ENCODE measurements at regions not wholly inside any gene's neighbourhood (a gene's known extent, or its start where the extent isn't known, plus 50 kb on each side); places are given as distances from the start of the nearest gene placed in this dataset.

DNA sequence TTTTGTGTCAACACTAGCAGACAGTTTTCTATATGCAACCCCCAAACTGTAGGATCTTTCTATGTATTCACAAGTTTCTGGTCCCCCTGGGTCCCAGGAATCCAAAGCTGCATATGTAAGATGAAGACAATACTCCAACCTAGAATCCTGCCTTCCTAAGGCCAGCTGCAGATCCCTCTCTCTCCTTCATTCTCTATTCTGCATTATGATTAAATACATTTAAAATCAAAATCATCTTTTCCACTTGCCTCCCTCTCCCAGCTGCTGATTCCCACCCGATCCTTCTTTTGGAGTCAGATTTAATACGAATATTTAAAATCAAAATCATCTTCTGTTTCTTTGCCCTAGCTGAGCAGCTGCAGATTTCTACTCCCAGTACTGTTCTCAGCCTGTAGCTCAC lies 783.0 kb upstream of the ZEB2 start:
- Histone ChIP-seq H3K9me2 (ENCODE audit: insufficient read depth) (no peaks in the 10 kb centered on the region), H3K4me1 (ENCODE audit: insufficient read depth) (no peaks in the 10 kb centered on the region), H3K79me2 (replicated peaks; ENCODE audit: insufficient read depth) (no peaks in the 10 kb centered on the region), H3K27me3 (ENCODE audit: insufficient read depth) (no peaks in the 10 kb centered on the region), H2AFZ (no peak overlapping the region), H4K20me1 (replicated peaks; ENCODE audit: insufficient read depth) (no peaks in the 10 kb centered on the region), H3F3A (replicated peaks; ENCODE audit: low read depth) (no peaks in the 10 kb centered on the region), H3K27ac (ENCODE audit: low read depth) (no peak overlapping the region), H3K36me3 (ENCODE audit: insufficient read depth) (no peaks in the 10 kb centered on the region), H3K4me2 (no peak overlapping the region), H3K4me3 (no peak overlapping the region)
- DNase-seq (ENCODE audit: low spot score) (no peak), ATAC-seq (no peak)
- no peak for TF ChIP-seq ZNF114 (CRISPR knock-in tag; IDR thresholded peaks at IDR 0.05)
- no peak for TF ChIP-seq STAT1 (IDR thresholded peaks at IDR 0.05; ENCODE audit: unreplicated experiment)
- TF ChIP-seq, protein P1, sequence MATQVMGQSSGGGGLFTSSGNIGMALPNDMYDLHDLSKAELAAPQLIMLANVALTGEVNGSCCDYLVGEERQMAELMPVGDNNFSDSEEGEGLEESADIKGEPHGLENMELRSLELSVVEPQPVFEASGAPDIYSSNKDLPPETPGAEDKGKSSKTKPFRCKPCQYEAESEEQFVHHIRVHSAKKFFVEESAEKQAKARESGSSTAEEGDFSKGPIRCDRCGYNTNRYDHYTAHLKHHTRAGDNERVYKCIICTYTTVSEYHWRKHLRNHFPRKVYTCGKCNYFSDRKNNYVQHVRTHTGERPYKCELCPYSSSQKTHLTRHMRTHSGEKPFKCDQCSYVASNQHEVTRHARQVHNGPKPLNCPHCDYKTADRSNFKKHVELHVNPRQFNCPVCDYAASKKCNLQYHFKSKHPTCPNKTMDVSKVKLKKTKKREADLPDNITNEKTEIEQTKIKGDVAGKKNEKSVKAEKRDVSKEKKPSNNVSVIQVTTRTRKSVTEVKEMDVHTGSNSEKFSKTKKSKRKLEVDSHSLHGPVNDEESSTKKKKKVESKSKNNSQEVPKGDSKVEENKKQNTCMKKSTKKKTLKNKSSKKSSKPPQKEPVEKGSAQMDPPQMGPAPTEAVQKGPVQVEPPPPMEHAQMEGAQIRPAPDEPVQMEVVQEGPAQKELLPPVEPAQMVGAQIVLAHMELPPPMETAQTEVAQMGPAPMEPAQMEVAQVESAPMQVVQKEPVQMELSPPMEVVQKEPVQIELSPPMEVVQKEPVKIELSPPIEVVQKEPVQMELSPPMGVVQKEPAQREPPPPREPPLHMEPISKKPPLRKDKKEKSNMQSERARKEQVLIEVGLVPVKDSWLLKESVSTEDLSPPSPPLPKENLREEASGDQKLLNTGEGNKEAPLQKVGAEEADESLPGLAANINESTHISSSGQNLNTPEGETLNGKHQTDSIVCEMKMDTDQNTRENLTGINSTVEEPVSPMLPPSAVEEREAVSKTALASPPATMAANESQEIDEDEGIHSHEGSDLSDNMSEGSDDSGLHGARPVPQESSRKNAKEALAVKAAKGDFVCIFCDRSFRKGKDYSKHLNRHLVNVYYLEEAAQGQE (IDR thresholded peaks at IDR 0.05; ENCODE audit: unreplicated experiment) = no peak
- TF ChIP-seq, protein P2, sequence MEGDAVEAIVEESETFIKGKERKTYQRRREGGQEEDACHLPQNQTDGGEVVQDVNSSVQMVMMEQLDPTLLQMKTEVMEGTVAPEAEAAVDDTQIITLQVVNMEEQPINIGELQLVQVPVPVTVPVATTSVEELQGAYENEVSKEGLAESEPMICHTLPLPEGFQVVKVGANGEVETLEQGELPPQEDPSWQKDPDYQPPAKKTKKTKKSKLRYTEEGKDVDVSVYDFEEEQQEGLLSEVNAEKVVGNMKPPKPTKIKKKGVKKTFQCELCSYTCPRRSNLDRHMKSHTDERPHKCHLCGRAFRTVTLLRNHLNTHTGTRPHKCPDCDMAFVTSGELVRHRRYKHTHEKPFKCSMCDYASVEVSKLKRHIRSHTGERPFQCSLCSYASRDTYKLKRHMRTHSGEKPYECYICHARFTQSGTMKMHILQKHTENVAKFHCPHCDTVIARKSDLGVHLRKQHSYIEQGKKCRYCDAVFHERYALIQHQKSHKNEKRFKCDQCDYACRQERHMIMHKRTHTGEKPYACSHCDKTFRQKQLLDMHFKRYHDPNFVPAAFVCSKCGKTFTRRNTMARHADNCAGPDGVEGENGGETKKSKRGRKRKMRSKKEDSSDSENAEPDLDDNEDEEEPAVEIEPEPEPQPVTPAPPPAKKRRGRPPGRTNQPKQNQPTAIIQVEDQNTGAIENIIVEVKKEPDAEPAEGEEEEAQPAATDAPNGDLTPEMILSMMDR (conservative IDR thresholded peaks at IDR 0.05; ENCODE audit: low read depth in 2 of 2) = no peak
- no peak for TF ChIP-seq POLR2AphosphoS5 (IDR thresholded peaks at IDR 0.05; ENCODE audit: low read depth)
- H3K36me3 Mint-ChIP-seq (ENCODE audit: low read depth) = no peaks in the 10 kb centered on the region
- peaks cover 12% of the 10 kb centered on the region for H3K4me1 Mint-ChIP-seq
- H3K9me3 Mint-ChIP-seq = no peaks in the 10 kb centered on the region
- H3K27ac Mint-ChIP-seq = no peak overlapping the region
- H3K27me3 Mint-ChIP-seq (ENCODE audit: insufficient read depth, low read depth, poor library complexity) = no peaks in the 10 kb centered on the region
- no peak overlapping the region for H3K4me3 Mint-ChIP-seq

DNA sequence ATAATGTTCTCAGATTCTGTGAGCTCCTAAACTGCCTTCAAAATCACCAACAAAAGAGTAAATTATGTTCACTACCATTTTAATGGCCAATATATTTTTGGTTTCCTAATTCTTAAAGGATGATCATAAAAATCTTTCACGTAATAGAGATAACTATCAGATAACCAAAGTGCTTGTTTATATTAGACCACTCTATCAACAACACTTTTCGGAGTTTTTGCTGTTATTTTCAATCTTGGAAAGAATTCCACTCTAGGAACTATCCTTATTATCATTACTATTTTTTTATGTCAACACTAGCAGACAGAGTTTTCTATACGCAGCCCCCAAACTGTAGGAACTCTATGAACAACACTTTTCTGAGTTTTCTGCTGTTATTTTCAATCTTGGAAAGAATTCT lies 782.5 kb upstream of the ZEB2 start:
- Mint-ChIP-seq H3K27ac (no peak overlapping the region), H3K27me3 (ENCODE audit: insufficient read depth, low read depth, poor library complexity) (no peaks in the 10 kb centered on the region), H3K36me3 (ENCODE audit: low read depth) (no peaks in the 10 kb centered on the region), H3K9me3 (no peaks in the 10 kb centered on the region), H3K4me3 (no peak overlapping the region), H3K4me1 (peaks cover 12% of the 10 kb centered on the region)
- Histone ChIP-seq H2AFZ (no peak overlapping the region), H3K4me1 (ENCODE audit: insufficient read depth) (no peaks in the 10 kb centered on the region), H3K79me2 (replicated peaks; ENCODE audit: insufficient read depth) (no peaks in the 10 kb centered on the region), H3K4me2 (no peak overlapping the region), H3K36me3 (ENCODE audit: insufficient read depth) (no peaks in the 10 kb centered on the region), H3K4me3 (no peak overlapping the region), H3F3A (replicated peaks; ENCODE audit: low read depth) (no peaks in the 10 kb centered on the region), H4K20me1 (replicated peaks; ENCODE audit: insufficient read depth) (no peaks in the 10 kb centered on the region), H3K9me2 (ENCODE audit: insufficient read depth) (no peaks in the 10 kb centered on the region), H3K27me3 (ENCODE audit: insufficient read depth) (no peaks in the 10 kb centered on the region), H3K27ac (ENCODE audit: low read depth) (no peak overlapping the region)
- no peak for ATAC-seq
- no peak for DNase-seq (ENCODE audit: low spot score)
- TF ChIP-seq NANOG (IDR thresholded peaks at IDR 0.05; ENCODE audit: borderline replicate concordance) (no peak), POLR2AphosphoS5 (IDR thresholded peaks at IDR 0.05; ENCODE audit: low read depth) (no peak), EZH2phosphoT487 (IDR thresholded peaks at IDR 0.05; ENCODE audit: unreplicated experiment) (no peak), STAT1 (IDR thresholded peaks at IDR 0.05; ENCODE audit: unreplicated experiment) (no peak), EZH2 (IDR thresholded peaks at IDR 0.05; ENCODE audit: low read depth, unreplicated experiment) (no peak), ZNF114 (CRISPR knock-in tag; IDR thresholded peaks at IDR 0.05) (no peak), JUNB (IDR thresholded peaks at IDR 0.05; ENCODE audit: unreplicated experiment) (no peak), ZNF331 (CRISPR knock-in tag; IDR thresholded peaks at IDR 0.05; ENCODE audit: low read depth) (no peak)
- TF ChIP-seq, protein P3, sequence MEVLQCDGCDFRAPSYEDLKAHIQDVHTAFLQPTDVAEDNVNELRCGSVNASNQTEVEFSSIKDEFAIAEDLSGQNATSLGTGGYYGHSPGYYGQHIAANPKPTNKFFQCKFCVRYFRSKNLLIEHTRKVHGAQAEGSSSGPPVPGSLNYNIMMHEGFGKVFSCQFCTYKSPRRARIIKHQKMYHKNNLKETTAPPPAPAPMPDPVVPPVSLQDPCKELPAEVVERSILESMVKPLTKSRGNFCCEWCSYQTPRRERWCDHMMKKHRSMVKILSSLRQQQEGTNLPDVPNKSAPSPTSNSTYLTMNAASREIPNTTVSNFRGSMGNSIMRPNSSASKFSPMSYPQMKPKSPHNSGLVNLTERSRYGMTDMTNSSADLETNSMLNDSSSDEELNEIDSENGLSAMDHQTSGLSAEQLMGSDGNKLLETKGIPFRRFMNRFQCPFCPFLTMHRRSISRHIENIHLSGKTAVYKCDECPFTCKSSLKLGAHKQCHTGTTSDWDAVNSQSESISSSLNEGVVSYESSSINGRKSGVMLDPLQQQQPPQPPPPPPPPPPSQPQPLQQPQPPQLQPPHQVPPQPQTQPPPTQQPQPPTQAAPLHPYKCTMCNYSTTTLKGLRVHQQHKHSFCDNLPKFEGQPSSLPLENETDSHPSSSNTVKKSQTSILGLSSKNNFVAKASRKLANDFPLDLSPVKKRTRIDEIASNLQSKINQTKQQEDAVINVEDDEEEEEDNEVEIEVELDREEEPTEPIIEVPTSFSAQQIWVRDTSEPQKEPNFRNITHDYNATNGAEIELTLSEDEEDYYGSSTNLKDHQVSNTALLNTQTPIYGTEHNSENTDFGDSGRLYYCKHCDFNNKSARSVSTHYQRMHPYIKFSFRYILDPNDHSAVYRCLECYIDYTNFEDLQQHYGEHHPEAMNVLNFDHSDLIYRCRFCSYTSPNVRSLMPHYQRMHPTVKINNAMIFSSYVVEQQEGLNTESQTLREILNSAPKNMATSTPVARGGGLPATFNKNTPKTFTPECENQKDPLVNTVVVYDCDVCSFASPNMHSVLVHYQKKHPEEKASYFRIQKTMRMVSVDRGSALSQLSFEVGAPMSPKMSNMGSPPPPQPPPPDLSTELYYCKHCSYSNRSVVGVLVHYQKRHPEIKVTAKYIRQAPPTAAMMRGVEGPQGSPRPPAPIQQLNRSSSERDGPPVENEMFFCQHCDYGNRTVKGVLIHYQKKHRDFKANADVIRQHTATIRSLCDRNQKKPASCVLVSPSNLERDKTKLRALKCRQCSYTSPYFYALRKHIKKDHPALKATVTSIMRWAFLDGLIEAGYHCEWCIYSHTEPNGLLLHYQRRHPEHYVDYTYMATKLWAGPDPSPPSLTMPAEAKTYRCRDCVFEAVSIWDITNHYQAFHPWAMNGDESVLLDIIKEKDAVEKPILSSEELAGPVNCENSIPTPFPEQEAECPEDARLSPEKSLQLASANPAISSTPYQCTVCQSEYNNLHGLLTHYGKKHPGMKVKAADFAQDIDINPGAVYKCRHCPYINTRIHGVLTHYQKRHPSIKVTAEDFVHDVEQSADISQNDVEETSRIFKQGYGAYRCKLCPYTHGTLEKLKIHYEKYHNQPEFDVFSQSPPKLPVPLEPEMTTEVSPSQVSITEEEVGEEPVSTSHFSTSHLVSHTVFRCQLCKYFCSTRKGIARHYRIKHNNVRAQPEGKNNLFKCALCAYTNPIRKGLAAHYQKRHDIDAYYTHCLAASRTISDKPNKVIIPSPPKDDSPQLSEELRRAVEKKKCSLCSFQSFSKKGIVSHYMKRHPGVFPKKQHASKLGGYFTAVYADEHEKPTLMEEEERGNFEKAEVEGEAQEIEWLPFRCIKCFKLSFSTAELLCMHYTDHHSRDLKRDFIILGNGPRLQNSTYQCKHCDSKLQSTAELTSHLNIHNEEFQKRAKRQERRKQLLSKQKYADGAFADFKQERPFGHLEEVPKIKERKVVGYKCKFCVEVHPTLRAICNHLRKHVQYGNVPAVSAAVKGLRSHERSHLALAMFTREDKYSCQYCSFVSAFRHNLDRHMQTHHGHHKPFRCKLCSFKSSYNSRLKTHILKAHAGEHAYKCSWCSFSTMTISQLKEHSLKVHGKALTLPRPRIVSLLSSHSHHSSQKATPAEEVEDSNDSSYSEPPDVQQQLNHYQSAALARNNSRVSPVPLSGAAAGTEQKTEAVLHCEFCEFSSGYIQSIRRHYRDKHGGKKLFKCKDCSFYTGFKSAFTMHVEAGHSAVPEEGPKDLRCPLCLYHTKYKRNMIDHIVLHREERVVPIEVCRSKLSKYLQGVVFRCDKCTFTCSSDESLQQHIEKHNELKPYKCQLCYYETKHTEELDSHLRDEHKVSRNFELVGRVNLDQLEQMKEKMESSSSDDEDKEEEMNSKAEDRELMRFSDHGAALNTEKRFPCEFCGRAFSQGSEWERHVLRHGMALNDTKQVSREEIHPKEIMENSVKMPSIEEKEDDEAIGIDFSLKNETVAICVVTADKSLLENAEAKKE (CRISPR knock-in tag; IDR thresholded peaks at IDR 0.05) = no peak

All from GM23338 (cell line).